NCI-H2081 (cell line): ENCODE measurements at regions not wholly inside any gene's neighbourhood (a gene's known extent, or its start where the extent isn't known, plus 50 kb on each side); places are given as distances from the start of the nearest gene placed in this dataset.

Experiments
- DNase-seq, 2 experiments: peaks; one replicate each; lab custom pipeline; 2025; lab: John Stamatoyannopoulos, UW

DNA sequence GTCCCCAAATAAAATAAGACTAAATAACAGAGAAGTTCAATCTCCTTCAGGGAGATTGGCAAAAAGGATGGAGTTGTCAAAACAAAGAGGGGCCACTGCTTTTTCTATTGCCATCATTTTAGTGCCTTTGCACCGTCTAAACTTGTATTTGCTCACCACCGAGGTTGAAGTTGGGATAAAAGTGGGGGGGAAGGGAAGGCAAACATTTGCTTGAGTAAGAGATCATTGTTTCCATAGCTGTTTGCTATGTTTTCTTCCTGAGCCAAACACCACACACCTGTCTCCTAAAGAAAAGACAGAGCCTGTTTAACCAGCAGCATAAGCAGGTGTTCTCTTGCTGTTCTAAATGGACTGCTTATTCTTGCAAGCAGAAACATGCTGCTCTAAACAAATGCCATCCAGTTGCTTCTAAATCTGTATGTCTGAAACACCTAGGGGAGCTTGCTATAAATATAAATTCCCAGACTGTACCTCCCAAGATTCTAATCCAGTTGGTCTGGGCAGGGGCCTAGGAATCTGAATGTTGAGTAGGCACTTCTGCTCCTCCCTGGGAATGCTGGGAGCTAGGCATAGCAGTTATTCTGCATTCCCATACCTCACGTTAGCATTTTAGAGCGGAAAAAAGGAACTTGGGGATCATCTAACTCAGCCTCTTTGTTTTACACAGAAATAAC lies 179.4 kb upstream of the ARL4C start:
- DNase-seq: peak; percentile 89 to 99

GRCh38 chr2:234674781-234675201 lies 177.9 kb upstream of the ARL4C start:
- DNase-seq: no peak

DNA sequence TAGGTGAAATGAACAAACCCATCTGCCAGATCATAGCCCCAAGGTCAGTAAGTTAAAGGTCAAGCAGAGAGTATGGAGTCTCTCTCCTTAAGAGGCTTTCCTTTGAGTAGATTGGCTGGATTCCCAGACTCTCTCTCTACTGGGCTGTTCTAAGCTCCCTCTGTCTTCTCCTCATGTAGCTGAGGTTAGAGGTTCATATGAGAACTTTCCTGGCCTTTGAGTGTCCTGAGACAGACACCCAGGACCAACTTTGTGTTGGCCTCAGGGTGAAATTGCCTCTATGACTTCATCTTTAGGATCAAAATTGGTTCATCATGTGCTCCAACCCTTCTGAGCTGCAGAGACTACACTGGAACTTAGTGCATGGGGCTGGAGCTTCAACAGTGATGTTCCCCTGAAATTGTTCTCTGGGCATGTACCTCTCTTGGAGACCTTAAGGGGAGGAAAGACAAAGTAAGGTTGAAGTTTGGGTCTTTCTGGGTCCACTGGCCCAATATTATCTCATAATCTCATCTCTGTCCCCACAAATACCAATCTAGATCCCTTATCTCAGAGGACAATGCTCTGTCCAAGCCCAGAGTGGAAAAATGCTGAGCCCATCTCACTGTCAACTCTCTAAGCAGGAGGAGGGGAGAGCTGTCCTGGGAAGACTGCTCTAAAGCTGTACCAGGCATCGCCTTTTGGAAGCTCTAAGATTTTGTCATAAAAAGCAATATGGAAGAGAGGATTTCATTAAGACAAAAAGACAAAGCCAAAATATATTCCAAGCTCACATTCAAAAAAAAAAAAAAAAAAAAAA lies 177.3 kb upstream of the ARL4C start:
- no peak for DNase-seq

DNA sequence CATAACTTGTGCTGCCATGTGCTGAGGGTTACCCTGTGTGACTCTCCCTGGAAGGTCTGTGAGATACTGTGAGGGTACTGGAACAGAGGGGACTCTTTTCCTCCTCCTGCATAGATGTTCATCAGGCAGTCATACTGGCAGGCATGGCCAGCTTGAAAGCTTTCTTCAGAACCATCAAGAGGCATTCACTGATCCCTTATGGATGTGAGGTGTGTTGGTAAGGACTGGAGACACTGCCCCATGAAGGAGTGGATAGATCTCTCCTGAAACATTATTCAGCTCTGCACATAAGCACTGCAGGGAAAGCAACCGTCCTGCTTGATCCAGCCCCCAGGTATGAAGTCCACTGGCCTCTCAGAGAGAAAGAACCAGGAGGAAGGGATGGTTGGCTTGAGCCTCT lies 176.6 kb upstream of the ARL4C start:
- DNase-seq: no peak

DNA sequence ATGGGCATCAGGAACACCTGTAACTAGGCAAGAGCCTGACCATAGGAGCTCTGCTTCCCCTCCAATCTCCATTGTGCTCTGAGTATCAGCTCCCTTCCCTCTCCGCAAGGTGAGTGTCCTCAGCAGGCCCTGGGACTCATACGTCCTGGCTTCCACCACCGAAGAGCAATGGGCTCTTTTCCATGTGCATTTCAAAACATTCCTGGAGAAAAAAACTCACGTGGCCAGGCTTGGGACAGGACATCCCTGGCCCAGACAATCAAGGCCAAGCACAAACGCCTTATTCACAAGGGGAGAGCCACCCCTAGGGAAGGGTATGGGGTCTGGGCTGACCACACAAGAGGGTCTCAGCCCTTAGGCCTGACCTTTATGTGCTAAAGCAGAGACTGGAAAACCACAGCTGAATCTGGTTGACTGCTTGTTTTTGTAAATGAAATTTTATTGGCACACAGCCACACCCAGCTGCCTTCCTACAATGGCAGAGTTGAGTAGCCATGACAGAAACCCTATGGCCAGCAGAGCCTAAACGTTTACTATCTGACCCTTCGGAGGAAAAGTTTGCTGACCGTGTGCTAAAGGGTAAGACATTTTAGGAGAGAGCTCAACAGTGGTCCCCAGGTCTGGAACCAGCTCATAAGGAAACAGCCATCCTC lies 175.7 kb upstream of the ARL4C start:
- DNase-seq: no peak

DNA sequence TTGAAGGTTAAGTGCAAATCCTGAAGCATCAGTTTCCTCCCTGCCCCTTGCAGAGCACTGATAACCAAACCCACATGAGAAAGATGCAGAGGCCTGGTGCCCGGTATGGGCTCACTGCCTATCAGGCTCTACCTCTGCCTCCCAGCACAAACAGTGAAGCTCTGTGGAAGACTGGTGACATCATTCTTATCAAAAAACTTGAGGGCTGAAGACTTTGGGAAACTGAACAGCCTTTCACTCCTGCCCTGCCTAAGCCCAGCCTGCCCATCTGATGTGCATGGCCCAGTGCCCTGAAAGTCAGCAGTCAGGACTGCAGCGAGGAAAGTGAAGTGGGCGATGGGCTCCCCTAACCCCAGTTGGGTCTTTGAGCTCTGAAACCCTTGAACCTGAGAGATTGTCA lies 174.8 kb upstream of the ARL4C start:
- DNase-seq: no peak

DNA sequence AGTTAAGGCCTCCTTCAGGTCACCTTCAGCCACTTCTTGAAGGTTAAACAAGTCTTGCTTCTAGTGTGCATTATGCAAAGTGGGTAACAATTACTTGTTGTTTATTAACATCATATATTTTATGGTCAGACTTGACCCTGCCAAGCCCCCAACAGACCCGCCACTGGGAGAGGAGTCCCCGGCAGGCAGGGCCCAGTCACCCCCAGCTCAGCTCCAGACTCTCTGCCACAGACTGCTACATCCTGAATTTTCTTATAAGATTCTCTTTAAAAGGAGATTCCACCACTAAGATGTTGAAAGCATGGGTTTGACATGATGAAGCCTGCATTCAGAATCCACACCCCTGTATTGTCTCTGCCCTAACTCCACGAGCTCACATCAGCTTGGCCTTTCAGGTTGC lies 174.3 kb upstream of the ARL4C start:
- DNase-seq: no peak

DNA sequence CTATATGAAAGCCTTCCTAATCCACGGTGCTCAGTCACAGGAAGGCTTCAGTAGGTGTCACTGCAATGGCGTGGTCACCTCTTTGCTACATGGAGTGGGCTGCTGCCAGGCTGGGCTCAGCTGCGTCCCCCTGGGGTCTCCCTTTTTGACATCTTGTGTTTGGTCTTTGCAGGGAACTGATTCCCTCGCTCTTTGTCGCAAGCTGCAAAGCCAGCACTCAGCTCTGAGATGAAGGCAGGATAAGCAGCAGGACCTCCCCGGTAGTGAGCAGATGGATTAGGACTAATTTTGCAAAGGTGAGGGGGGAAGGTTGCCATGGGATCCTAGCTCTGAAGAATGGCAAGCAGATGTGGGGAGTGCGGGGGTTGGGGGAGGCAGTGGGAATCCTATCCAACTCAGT lies 173.9 kb upstream of the ARL4C start:
- no peak for DNase-seq

GRCh38 chr2:234670052-234670451 lies 173.2 kb upstream of the ARL4C start:
- DNase-seq: no peak

- DNase-seq: no peak
Observed at GRCh38 chr2:234669621-234670020, 172.7 kb upstream of the ARL4C start.

- DNase-seq: no peak
Observed at GRCh38 chr2:234669001-234669400, 172.1 kb upstream of the ARL4C start.

GRCh38 chr2:234666911-234667310 lies 170.0 kb upstream of the ARL4C start:
- DNase-seq: no peak

GRCh38 chr2:234665304-234665703 lies 168.4 kb upstream of the ARL4C start:
- DNase-seq: no peak

- no peak for DNase-seq
Observed at GRCh38 chr2:234661849-234662248, 165.0 kb upstream of the ARL4C start.

DNA sequence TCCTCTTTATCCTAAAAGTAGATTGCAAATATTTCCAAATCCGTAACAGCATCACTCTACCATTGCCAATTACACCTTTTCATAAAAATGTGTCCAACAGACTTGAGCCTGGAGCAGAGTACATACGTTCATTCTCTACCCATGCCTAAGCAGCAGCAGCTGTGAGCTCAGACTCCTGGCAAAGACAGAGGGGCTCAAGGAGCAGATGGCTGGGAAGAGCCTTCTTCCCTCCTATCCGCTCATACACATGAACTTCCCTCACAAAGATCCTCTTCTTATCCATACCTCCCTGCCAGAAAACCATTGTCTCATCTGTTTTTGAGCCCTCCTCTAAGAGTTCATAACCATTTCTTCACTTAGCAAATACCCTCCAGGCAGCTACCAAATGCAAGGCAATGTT lies 164.3 kb upstream of the ARL4C start:
- DNase-seq: no peak

- no peak for DNase-seq
Observed at GRCh38 chr2:234655706-234656105, 158.8 kb upstream of the ARL4C start.

GRCh38 chr2:234650911-234651310 lies 154.0 kb upstream of the ARL4C start:
- DNase-seq: no peak

GRCh38 chr2:234649951-234650350 lies 153.1 kb upstream of the ARL4C start:
- no peak for DNase-seq

GRCh38 chr2:234643407-234643806 lies 146.5 kb upstream of the ARL4C start:
- DNase-seq: no peak

GRCh38 chr2:234641086-234641485 lies 144.2 kb upstream of the ARL4C start:
- DNase-seq: no peak

DNA sequence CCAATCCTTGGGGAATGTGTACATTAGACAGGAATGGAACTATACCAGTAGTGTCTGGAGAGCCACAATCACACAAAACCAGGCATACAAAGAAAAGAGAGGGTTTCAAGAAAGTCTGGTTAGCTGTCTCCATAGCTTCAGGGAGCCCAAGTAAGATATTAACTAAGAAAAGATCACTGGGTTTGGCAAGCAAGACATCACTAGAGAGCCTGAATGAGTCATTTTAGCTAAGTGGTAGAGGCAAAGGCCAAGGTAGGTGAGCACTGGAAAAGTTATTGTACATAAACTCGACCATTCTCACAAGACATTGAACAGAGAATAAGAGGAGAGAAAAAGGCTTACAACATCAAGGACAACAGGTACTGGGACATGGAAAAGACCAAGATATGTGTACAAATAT lies 143.8 kb upstream of the ARL4C start:
- DNase-seq: no peak

DNA sequence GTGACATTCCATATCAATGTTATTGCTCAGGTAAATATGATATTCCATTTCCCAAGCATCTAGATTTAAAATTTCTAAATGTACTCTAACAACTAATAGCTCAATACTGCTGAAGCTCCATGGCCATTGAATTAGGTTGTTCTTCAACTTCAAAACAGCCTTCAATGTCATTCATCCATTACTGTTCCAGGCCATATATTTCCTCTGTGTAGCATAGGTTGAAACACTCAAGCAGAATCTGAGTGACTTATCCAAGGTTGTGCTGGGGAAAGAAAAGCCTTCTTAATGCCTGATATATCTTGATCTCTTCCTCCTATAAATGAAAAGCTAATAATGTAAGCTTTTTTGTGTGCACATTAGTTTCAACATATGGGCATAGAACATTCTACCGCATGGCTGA lies 142.1 kb upstream of the ARL4C start:
- no peak for DNase-seq

- DNase-seq: no peak
Observed at GRCh38 chr2:234635284-234635683, 138.4 kb upstream of the ARL4C start.
